Trophoblast cell (in vitro differentiated cells and primary cell): ENCODE measurements at regions not wholly inside any gene's neighbourhood (a gene's known extent, or its start where the extent isn't known, plus 50 kb on each side); places are given as distances from the start of the nearest gene placed in this dataset.

Source experiments
- DNase-seq, 2 donors: peaks; one replicate each; pipeline ENCODE4 v3.0.0-alpha.2; 2016
- H2AFZ ChIP-seq: 2 replicates; pipeline ENCODE4 v1.6.1; 2013; ENCODE audit warnings: low read length, moderate library complexity, mild to moderate bottlenecking; ENCODE audit not compliant: insufficient read depth, poor library complexity
- H2AK5ac ChIP-seq: 2 replicates; pipeline ENCODE4 v1.6.1; 2013; ENCODE audit warnings: mild to moderate bottlenecking, low read length
- H2BK120ac ChIP-seq: 2 replicates; pipeline ENCODE4 v1.6.1; 2013; ENCODE audit warnings: low read length, mild to moderate bottlenecking, moderate library complexity; ENCODE audit not compliant: insufficient read depth, poor library complexity
- H2BK12ac ChIP-seq: 2 replicates; pipeline ENCODE4 v1.6.1; 2013; ENCODE audit warnings: mild to moderate bottlenecking, low read length, moderate library complexity
- H2BK5ac ChIP-seq: 2 replicates; pipeline ENCODE4 v1.6.1; 2013; ENCODE audit warnings: low read length, low read depth, moderate library complexity, mild to moderate bottlenecking; ENCODE audit not compliant: poor library complexity
- H3K14ac ChIP-seq: 2 replicates; pipeline ENCODE4 v1.6.1; 2013; ENCODE audit warnings: mild to moderate bottlenecking, low read length
- H3K18ac ChIP-seq: 2 replicates; pipeline ENCODE4 v1.6.1; 2013; ENCODE audit warnings: mild to moderate bottlenecking, low read length
- H3K23ac ChIP-seq: 2 replicates; pipeline ENCODE4 v1.6.1; 2013; ENCODE audit warnings: low read length
- H3K27ac ChIP-seq: 2 replicates; pipeline ENCODE4 v1.5.1; 2013; ENCODE audit warnings: low read depth, mild to moderate bottlenecking, inconsistent platforms, low read length, moderate library complexity
- H3K27me3 ChIP-seq: 2 replicates; pipeline ENCODE4 v1.6.1; 2013; ENCODE audit warnings: inconsistent platforms, mild to moderate bottlenecking, low read length, moderate library complexity; ENCODE audit not compliant: insufficient read depth
- H3K36me3 ChIP-seq, 2 experiments: 1 replicate in 1 of 2; 2 replicates in 1 of 2; pipeline ENCODE4 v1.6.1; 2013; ENCODE audit warnings: low read length in 2 of 2, mild to moderate bottlenecking in 2 of 2, moderate library complexity in 1 of 2; ENCODE audit not compliant: insufficient read depth in 2 of 2, control insufficient read depth in 1 of 2
- H3K4ac ChIP-seq: 2 replicates; pipeline ENCODE4 v1.6.1; 2013; ENCODE audit warnings: low read depth, mild to moderate bottlenecking, low read length, moderate library complexity
- H3K4me1 ChIP-seq, 2 experiments: 1 replicate in 1 of 2; 2 replicates in 1 of 2; pipeline ENCODE4 v1.6.1; 2013; ENCODE audit warnings: low read length in 2 of 2, mild to moderate bottlenecking in 2 of 2, moderate library complexity in 1 of 2; ENCODE audit not compliant: insufficient read depth in 2 of 2, control insufficient read depth in 1 of 2
- H3K4me2 ChIP-seq: 2 replicates; pipeline ENCODE4 v1.6.1; 2013; ENCODE audit warnings: inconsistent platforms, mild to moderate bottlenecking, low read length, moderate library complexity
- H3K4me3 ChIP-seq: 2 replicates; pipeline ENCODE4 v1.5.1; 2013; ENCODE audit warnings: mild to moderate bottlenecking, low read depth, low read length, inconsistent platforms
- H3K79me1 ChIP-seq: one replicate; pipeline ENCODE4 v1.6.1; 2013; ENCODE audit warnings: low read length
- H3K79me2 ChIP-seq: 2 replicates; pipeline ENCODE4 v1.6.1; 2013; ENCODE audit warnings: low read length, mild to moderate bottlenecking; ENCODE audit not compliant: control insufficient read depth, insufficient read depth, poor library complexity
- H3K9ac ChIP-seq: 2 replicates; pipeline ENCODE4 v1.6.1; 2013; ENCODE audit warnings: mild to moderate bottlenecking, low read length
- H3K9me3 ChIP-seq: 2 replicates; pipeline ENCODE4 v1.6.1; 2013; ENCODE audit warnings: low read depth, mild to moderate bottlenecking, control low read depth, inconsistent platforms, low read length; ENCODE audit not compliant: insufficient read depth
- H4K12ac ChIP-seq: 2 replicates; pipeline ENCODE4 v1.6.1; 2013; ENCODE audit warnings: low read depth, mild to moderate bottlenecking, low read length, moderate library complexity
- H4K8ac ChIP-seq: 2 replicates; pipeline ENCODE4 v1.6.1; 2013; ENCODE audit warnings: low read depth, mild to moderate bottlenecking, low read length, moderate library complexity
- H4K91ac ChIP-seq: one replicate; pipeline ENCODE4 v1.6.1; 2013; ENCODE audit warnings: low read depth, mild to moderate bottlenecking, low read length, moderate library complexity
- WGBS: extraction: QIAGEN DNeasy Blood & Tissue Kit; methylation state at CpG from one replicate; pipeline ENCODE4 v1.1.7; 2013; ENCODE audit warnings: missing lambda C conversion rate; ENCODE audit not compliant: insufficient read length, insufficient coverage; ENCODE audit errors: extremely low coverage; 5-methylcytosine and 5-hydroxymethylcytosine counted together

GRCh38 chr16:66256919-66257318 lies 109.6 kb upstream of the CDH5 start:
- Histone ChIP-seq H3K23ac (no peak overlapping the region), H4K12ac (no peak overlapping the region), H3K4me1 (peaks cover 0 to 5% of the 10 kb centered on the region in 2 experiments), H3K18ac (no peak overlapping the region), H3K4me2 (no peak overlapping the region), H3K27me3 (no peaks in the 10 kb centered on the region), H2AK5ac (no peak overlapping the region), H2AFZ (no peak overlapping the region), H4K91ac (no peak overlapping the region), H2BK120ac (no peak overlapping the region), H3K27ac (no peak overlapping the region), H3K9ac (no peak overlapping the region), H3K4ac (no peak overlapping the region), H3K79me2 (no peaks in the 10 kb centered on the region), H3K79me1 (no peaks in the 10 kb centered on the region), H3K9me3 (no peaks in the 10 kb centered on the region), H3K36me3 (no peaks in the 10 kb centered on the region), H3K14ac (no peak overlapping the region), H2BK5ac (no peak overlapping the region), H3K4me3 (no peak overlapping the region), H2BK12ac (no peak overlapping the region), H4K8ac (no peak overlapping the region)
- no CpG with 5 or more reads among the region's 1 CpG for WGBS
- no peak for DNase-seq

- Histone ChIP-seq H2BK5ac (no peak overlapping the region), H3K27ac (no peak overlapping the region), H2AK5ac (no peak overlapping the region), H2AFZ (no peak overlapping the region), H3K4me2 (no peak overlapping the region), H2BK120ac (no peak overlapping the region), H3K23ac (no peak overlapping the region), H3K79me2 (no peaks in the 10 kb centered on the region), H3K36me3 (no peaks in the 10 kb centered on the region), H3K79me1 (no peaks in the 10 kb centered on the region), H3K27me3 (no peaks in the 10 kb centered on the region), H4K8ac (no peak overlapping the region), H3K4ac (no peak overlapping the region), H3K9me3 (no peaks in the 10 kb centered on the region), H2BK12ac (no peak overlapping the region), H3K14ac (no peak overlapping the region), H4K12ac (no peak overlapping the region), H3K4me3 (no peak overlapping the region), H3K9ac (no peak overlapping the region), H3K4me1 (peaks cover 5 to 11% of the 10 kb centered on the region in 2 experiments), H4K91ac (no peak overlapping the region), H3K18ac (no peak overlapping the region)
- WGBS, result no CpG with 5 or more reads among the region's 4 CpGs
- no peak for DNase-seq
Observed at GRCh38 chr16:66255647-66256046, 110.8 kb upstream of the CDH5 start.

GRCh38 chr16:66254751-66255150 lies 111.7 kb upstream of the CDH5 start:
- H3K14ac ChIP-seq, result no peak overlapping the region
- DNase-seq, result no peak
- no peak overlapping the region for H2BK5ac ChIP-seq
- no peaks in the 10 kb centered on the region for H3K79me2 ChIP-seq
- no CpG with 5 or more reads among the region's 2 CpGs for WGBS
- H4K12ac ChIP-seq, result no peak overlapping the region
- peaks cover 2% of the 10 kb centered on the region for H3K9me3 ChIP-seq
- no peak overlapping the region for H4K8ac ChIP-seq
- no peak overlapping the region for H2BK120ac ChIP-seq
- no peak overlapping the region for H2AK5ac ChIP-seq
- no peak overlapping the region for H3K4me2 ChIP-seq
- no peak overlapping the region for H3K9ac ChIP-seq
- H2AFZ ChIP-seq, result no peak overlapping the region
- H3K79me1 ChIP-seq, result no peaks in the 10 kb centered on the region
- no peak overlapping the region for H4K91ac ChIP-seq
- H3K4me3 ChIP-seq, result no peak overlapping the region
- no peak overlapping the region for H3K4ac ChIP-seq
- H3K4me1 ChIP-seq, result peaks cover 7 to 13% of the 10 kb centered on the region in 2 experiments
- H3K23ac ChIP-seq, result no peak overlapping the region
- H3K27ac ChIP-seq, result no peak overlapping the region
- H3K27me3 ChIP-seq, result no peaks in the 10 kb centered on the region
- H2BK12ac ChIP-seq, result no peak overlapping the region
- no peak overlapping the region for H3K18ac ChIP-seq
- no peaks in the 10 kb centered on the region for H3K36me3 ChIP-seq

GRCh38 chr16:66254106-66254505 lies 112.4 kb upstream of the CDH5 start:
- Histone ChIP-seq H2BK5ac (no peak overlapping the region), H3K9ac (no peak overlapping the region), H3K4ac (no peak overlapping the region), H2BK120ac (no peak overlapping the region), H3K9me3 (peaks cover 2% of the 10 kb centered on the region), H4K8ac (no peak overlapping the region), H3K14ac (no peak overlapping the region), H3K36me3 (no peaks in the 10 kb centered on the region), H3K23ac (no peak overlapping the region), H3K27ac (no peak overlapping the region), H3K4me3 (no peak overlapping the region), H4K12ac (no peak overlapping the region), H4K91ac (no peak overlapping the region), H3K4me2 (no peak overlapping the region), H3K79me1 (no peaks in the 10 kb centered on the region), H3K79me2 (no peaks in the 10 kb centered on the region), H2BK12ac (no peak overlapping the region), H3K18ac (no peak overlapping the region), H3K4me1 (peaks cover 7 to 12% of the 10 kb centered on the region in 2 experiments), H3K27me3 (no peaks in the 10 kb centered on the region), H2AFZ (no peak overlapping the region), H2AK5ac (no peak overlapping the region)
- WGBS, result no CpG with 5 or more reads among the region's 2 CpGs
- no peak for DNase-seq
